CD4-positive, alpha-beta T cell treated with Interleukin-1 beta for 1 hour (primary cell): ENCODE measurements at regions not wholly inside any gene's neighbourhood (a gene's known extent, or its start where the extent isn't known, plus 50 kb on each side); places are given as distances from the start of the nearest gene placed in this dataset.

Experiments
- DNase-seq, 2 donors: peaks; one replicate each; pipeline ENCODE4 v3.0.0-alpha.2; 2020 to 2022

DNA sequence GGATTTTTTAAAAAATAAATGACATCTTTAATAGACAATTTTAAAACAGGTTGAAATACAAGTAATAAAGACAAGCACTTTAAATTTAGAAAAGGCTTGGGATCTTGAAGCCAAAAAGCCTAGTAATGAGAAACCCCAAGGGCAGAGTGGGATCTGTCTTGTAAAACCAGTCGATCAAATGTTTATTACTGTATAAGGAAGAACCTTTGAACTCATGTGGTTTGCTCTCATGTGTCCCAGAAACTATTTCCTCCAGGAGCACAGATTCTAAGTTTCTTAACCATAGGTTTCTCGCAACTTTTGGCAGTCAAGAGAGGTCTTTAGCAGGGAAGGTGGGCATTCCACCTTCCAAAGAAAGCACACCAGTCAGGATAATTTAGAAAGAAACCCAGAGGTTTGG lies 541.7 kb upstream of the BTBD3 start:
- DNase-seq = no peak

DNA sequence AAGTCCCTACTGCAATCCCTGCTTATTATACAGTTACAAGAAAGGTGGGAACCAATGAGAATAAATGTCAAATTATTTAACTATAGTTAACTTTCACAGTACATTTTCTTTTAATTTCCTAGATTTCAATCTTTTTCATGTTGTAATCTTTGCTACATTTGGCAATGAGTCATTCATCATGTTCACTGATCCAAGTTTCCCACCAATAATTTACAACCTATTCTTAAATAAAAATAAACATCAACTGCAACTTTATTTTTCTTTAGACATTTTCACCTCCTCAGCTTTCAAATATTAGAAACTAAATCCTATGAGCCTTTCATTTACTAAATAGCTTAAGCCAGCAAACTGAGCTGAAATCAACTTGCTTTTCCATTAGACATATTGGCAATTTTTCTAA lies 541.3 kb upstream of the BTBD3 start:
- DNase-seq = no peak

DNA sequence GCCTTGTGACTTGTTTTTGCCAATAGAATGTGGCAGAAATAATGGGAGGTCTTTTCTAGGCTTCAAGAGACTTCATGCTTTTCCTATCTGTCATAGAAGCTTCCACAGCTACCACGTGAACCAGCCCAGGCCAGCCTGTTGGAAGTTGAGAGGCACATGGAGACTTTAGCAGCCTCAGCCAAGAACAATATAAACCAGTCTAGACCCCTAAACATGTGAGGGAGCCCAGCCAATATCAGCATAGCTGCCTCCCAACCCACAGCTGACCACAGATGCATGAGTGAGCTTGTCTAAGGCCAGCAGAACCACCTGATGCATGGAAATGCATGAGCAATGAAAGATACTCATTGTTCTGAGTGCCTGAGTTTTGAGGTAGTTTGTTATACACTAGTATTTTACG lies 540.7 kb upstream of the BTBD3 start:
- DNase-seq = no peak

DNA sequence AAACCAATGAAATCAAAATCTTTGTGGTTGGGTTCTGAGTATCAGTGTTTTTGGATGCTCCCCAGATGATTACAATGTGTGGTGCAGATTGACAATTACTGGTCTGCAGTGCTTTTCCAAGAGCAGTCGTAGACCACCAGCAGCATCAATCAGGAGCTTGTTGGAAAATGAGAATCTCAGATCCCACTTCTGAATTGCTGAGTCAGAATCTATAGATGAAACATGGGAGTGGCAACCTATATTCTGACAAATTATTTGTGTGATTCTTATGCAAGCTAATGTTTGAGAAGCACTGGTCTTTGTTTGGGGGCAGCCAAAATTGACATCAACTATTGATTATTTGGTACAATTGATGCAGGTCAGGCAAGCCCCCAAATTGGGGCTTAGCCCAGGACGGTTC lies 539.9 kb upstream of the BTBD3 start:
- DNase-seq = no peak

DNA sequence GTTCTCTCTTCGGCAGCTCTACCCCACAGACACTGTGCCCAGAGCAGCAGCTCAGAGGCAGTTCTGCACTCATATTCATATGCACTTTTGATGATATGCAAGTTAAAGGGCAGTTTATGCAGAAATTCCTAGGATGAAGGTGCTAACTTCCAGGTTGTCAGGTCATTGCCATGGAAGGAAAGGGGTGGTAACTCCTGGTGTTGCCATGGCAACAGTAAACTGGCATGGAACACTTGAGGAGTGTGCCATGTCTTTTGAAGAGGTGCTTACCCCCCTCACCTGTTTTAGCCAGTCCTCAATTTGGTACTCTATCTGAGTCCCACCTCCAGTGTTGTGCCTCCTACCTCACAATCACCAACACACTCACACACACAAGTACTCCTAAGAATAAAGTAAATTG lies 539.4 kb upstream of the BTBD3 start:
- no peak for DNase-seq

DNA sequence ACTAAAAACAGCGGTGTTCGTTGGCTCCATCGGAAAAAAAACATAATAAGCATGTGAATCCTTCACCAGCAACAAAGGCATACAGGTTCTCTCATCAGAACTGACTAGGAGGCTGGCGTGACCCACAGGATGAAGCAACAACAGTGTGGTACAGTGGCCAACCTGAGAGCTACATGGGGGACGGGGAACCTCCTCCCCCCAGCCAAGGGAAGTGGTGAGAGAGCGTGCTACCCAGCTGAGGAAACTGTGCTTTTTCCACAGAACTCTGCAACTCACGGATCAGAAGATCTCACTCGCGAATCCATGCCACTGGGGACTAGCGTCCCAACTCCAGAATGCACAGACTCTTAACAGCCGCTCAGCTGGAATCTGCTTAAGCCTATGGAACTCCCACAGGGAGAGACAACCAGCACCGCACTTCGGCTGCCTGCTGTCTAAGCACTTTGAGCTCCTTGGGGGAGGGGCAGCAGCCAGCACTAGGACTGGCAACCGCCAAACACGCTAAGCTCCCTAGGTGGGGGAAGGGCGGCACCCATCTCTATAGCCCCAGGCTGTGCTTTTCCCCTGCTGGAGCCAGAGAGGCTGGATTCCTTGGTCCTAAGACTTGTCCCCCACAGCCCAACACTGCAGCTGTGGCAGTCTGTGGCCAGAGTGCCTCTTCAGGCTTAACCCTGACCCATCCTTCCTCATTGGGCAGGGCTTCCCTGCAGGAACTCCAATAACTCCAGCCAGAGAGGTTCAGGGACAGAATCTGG lies 538.3 kb upstream of the BTBD3 start:
- DNase-seq = no peak

DNA sequence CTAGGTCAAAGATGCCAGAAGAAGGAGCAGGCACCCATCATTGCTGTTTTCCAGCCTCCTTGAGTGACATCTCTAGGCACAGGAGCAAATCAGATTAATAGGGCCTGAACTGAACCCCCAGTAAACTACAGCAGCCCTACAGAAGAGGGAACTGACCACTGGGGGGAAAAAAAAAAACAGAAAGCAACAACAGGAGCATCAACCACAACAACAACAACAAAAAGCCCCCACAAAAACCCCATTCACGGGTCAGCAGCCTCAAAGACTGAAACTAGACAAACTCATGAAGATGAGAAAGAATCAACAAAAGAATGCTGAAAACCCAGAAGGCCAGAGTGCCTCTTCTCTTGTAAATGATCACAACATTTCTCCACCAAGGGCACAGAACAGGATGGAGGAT lies 537.4 kb upstream of the BTBD3 start:
- no peak for DNase-seq

DNA sequence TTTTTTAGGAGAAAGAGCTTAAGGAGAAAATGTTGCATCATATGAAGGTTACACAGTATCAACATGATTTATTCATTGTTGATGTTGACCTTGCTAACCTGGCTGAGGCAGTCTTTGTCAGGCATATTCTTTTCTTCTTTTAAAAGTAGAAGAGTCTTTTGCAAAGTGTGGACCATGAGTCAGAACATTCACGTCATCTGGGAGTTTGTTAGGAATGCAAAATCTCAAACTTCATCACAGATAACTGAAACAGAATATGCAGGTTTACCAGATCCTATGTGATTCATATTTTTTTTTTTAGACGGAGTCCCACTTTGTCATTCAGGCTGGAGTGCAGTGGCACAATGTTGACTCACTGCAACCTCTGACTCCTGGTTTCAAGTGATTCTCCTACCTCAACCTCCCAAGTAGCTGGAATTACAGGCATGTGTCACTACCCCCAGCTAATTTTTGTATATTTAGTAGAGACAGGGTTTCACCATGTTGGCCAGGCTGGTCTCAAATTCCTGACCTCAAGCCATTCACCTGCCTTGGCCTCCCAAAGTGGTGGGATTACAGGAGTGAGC lies 530.4 kb upstream of the BTBD3 start:
- DNase-seq = no peak

DNA sequence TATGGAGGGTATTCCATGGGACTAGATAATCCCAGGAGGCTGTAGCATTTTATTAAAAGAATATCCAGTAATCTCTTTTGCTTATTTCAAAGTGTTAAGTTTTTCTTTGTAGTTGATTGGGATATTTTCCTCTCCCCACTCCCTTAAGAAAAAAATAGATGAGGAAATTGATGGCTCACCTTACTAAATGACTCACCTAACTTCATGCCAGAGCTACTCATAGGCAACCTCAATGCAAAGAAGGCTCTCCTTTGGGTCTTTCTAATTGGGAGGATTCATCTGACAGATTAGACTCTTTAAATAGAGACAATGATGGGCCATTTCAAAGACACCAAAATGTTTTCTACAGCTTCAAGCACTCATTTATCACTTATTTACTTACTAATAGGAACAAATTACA lies 528.5 kb upstream of the BTBD3 start:
- DNase-seq = no peak

DNA sequence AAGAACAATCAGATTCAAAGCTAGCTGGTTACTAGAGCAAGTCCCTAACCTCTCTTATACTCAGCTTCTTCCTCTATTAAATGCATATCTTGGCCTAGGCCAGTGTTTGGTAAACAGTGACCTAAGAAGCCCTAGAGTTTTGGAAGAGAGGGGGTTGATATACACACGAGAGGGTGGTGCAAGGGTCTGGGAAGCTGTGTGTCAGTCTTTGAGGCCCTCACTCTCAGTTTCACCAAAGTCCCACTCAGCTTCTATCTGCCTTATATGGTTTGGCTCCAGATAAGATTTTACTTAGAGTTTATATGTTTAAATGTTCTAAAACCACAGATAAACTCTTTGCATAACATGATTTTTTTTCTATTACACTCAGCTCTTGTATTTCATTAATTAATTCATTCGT lies 526.1 kb upstream of the BTBD3 start:
- no peak for DNase-seq

DNA sequence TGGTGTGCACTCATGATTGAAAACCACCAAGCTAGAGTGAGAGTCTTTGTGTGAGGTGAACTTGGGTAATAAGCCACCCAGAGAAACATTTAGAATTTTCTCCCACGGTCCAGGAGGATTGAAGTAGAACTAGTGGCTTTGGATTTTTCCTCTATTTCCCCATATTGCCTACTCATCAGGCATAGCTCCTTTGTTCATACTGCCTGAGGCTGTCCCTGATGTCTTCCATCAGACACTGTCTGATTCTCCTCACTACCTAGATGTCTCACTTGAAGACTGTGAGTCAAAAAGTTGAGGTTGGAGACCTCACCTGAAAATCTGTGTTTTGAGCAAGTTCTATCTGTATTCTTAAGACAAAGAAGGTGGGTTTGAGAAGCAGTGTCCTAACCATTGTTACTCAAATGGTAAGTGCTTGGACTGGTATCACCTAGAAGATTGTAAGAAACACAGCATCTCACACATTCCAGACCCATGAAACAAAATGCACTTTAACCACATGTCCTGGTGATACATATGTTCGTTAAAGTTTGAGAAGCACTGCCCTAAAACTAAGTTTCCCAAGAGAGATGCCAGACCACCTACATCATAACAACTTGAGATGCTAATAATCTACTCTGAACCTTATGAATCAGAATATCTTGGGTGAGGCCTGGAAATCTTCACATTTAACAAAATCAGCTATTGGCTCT lies 523.4 kb upstream of the BTBD3 start:
- no peak for DNase-seq

DNA sequence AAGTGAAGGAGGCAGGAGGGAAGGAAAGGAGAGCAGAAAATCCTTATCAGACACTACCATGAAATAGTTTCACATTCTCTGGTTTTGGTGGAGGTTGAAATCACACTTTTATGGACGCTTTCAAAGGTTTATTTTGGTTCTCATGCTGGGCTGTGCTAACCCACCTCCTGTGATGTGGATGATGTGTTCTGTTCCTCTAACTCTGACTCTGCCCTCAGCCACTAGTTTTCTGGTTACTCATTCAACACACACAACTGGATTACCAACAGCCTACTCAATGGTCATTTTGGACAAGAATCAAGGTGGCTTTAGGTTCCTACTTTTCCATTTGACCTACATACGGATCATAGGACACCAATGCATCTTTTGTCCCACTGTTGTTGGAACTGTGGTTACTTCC lies 522.1 kb upstream of the BTBD3 start:
- no peak for DNase-seq

DNA sequence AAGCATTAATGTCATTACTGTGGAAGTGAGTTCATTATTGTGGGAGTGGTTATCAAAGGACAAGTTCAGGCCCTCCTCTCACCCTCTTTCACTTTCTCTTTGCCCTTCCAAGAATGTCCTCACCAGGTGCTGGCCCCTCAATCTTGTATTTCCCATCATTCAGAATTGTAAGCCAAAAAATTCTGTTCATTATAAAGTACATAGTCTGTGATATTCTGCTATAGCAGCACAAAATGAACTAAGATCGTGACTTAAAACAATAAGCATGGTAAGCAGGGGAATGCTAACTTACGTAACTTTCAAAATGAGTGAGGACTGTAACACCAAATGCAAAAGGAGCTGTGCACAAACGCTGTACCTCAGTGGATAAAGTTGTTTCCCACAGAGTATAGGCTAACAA lies 515.7 kb upstream of the BTBD3 start:
- no peak for DNase-seq

DNA sequence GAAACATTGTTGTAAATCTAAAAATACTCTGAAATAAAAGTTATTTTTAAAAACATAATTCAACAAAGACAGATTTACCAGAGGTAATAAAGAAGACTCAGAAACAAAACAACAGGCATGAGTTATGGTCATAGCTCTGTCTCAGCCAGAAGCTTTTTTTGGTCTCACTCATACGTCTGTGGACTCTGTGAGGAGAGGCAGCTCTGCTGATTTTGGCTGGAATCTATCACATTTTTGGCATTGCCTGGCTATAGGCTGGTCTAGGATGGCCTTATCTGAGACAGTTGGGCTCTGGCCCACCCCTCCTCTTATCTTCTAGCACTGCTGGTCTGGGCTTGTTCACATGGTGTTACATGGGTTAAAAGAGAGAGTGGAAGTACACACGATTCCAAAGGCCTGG lies 514.0 kb upstream of the BTBD3 start:
- DNase-seq = no peak

DNA sequence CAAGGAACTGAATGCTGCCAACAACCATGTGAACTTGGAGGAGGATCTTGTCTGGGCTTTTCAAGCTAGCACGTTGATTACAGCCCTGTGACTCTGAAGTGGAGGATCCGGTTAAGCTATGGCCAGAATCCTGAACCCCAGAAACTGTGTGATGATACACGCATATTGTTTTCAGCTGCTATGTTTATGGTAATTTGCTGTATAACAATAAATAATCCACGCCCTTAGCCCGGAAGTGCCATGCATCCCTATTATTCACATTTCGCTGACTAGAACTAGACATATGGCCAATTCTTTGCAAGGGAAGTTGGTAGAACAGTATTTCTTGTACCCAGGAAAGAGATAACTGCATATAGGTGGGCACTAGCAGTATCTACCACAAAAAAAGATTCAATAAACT lies 510.8 kb upstream of the BTBD3 start:
- no peak for DNase-seq

DNA sequence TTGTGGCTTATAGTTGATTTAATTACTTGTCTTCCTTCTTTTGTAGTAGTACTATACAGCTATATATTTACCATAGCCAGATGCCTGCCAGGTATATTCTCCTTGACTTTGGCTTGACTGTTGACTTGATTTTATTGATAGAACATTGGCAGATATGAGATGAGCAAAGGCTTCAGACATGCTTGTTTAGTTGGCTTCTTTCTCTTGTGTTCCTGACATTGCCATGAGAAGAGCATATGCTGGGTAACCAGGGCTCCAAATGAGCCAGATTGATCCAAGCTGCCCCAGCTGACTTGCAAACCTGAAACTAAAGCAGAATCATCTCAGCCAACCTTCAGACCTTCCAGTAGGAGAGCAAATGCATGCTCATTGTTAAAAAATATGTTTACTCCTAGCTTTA lies 508.1 kb upstream of the BTBD3 start:
- DNase-seq = no peak

DNA sequence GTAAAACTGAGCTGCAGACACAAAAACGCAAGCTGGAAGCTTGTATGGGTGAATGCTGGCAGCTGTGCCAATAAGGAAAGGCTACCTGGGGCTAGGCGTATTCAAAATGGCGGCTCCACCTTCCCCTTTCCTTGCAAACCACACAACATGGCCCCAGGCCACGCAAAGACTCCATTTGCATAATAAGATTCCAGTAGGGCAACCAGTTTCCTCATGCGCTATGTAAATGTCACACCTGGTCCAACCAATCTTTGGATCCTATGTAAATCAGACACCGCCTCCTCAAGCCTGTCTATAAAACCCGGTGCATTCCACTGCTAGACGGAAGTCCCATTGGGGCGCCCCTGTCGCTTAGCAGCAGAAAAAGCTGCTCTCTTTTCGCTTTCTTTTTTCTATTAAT lies 505.9 kb upstream of the BTBD3 start:
- DNase-seq = no peak

DNA sequence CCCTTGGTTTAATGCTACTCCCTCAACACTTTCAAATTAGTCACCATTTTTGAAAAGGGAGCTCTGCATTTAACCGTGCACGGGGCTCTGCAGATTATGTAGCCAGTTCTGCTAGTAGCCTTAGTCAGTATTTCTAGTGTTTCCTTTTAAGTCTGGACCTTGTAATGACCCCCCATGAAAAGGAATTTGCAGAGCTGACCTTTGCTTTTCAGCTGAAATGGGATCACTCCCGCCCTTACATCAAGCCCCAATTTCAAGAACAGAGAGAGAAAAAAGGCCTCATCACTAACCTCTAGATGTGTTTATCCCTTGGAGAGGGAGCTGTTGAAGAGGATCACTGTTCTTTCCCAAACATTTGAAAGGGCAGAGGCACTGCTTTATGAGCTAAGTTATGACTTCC lies 490.7 kb upstream of the BTBD3 start:
- DNase-seq = no peak

DNA sequence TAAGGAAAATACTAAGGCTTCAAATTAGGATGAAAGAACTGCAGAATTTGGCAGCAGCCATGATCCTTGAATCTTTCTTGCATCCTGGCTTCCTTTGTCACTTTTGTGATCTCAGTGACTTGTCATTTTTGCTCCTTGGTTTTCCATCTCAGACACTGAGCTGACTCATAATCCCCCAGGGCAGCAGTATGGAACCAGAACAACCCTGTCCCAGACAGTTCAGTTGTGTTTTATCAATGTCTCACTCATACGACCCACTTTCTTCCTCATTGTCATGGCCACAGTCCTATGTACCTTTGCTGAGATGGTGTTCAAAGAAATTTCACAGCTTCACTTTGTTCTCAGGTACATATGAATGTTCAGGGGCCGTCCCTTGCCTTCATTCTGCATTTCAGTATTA lies 488.5 kb upstream of the BTBD3 start:
- DNase-seq = no peak

DNA sequence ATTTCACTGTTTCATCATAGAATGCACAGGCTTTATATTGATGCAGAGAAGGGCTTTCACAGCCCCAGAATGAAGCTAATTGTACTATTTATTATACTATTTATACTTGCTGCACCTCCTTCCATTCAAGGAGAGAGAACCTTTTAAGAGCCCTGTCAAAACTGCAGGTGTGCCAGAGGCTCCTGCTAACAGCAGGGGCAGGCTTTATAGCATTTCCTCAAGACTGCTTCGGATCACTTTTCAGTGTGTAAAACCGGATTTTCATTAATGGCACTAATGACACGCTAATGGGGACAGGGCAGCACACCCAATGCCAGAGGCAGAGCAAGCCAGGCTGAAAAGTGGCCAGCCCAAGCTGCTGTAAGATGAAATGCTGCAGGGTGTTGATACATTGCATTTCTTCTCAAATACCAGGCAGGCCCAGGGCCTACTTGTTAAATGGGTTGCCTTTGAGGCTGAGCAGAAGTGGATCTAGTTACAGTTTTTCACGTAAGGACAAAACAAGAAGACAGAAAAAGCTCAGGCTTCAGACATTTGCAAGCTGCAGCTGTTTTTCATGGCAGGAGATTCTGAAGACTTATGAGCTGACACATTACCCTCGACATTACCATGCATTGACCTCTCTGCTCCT lies 487.7 kb upstream of the BTBD3 start:
- DNase-seq = no peak

DNA sequence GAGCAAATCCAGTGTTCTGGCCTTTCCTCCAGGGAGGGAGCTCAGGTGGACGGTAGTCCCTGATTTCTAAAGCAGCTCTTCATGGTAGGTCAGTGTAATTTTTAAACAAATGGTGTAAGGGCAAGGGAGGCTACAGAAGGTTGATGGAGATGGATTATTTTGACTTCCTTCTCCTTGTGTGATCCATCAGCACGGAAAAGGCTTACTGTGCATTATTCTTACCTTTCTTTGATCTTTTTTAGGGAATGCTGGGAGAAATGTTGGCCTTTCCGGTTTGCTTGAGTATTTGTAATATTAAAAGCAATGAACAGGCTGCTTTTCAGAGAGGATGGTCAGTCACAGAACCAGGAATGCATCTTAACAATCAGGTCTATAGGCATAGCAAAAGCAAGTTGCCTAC lies 487.0 kb upstream of the BTBD3 start:
- no peak for DNase-seq

DNA sequence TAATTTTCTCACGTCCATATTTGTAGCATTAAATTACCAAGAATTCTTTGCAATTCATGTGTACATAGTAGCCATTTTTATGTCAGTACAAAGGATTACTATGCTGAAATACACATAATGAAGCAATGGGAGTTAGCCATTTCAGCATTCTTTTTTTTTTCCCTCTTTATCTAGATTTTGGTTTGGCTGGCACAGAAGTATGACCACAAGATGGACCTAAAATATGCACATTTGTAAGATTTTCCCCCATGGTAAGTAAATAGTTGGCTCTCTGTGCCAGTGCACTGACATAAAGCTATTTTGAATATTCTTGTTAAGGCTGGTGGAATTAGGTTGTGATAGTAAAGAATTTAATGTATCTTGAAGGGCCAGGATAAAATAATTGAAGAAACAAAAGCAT lies 486.1 kb upstream of the BTBD3 start:
- no peak for DNase-seq

DNA sequence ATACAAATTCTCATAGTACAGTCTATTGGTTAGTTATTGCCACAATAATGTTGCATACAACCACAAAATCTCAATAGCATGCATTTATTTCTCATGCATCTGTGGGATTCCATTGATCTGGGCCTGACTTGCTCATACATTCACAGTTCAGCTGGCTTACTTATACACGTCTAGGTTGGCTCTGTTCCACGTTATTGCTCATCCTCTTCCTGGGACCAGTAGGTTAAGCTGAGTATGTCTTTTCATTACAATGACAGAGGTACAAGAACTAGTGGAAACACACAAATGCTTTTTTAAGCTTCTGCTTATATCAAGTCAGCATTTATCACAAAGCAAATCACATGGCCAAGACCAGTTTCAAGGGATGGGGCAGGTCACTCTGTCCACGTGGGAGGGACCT lies 485.3 kb upstream of the BTBD3 start:
- DNase-seq = no peak
